CD4-positive, alpha-beta T cell treated with Interleukin-4 for 4 hours (primary cell): ENCODE measurements at regions not wholly inside any gene's neighbourhood (a gene's known extent, or its start where the extent isn't known, plus 50 kb on each side); places are given as distances from the start of the nearest gene placed in this dataset.

Source experiments
- DNase-seq: peaks from one replicate; pipeline ENCODE4 v3.0.0-alpha.2; 2020

GRCh38 chr13:22703601-22704209, 477.1 kb upstream of the SGCG start:
- no peak for DNase-seq

DNA sequence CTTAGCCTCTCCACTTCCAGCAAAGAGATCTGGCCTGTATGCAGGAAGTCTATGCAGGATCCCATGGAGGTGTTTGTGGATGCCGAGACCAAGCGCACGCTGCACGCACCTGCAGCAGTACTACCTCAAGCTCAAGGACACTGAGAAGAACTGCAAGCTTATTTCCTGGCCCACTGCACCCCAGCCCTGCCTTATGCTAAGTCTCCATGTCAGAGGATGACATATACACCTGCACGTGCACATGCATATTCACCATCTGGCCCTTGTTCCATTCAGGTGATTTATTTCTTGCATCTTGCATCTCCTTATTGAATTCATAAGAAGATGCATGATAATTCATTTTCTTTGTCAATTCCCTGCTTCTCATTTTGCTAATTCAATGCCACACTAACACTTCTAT, 472.8 kb upstream of the SGCG start:
- no peak for DNase-seq

DNA sequence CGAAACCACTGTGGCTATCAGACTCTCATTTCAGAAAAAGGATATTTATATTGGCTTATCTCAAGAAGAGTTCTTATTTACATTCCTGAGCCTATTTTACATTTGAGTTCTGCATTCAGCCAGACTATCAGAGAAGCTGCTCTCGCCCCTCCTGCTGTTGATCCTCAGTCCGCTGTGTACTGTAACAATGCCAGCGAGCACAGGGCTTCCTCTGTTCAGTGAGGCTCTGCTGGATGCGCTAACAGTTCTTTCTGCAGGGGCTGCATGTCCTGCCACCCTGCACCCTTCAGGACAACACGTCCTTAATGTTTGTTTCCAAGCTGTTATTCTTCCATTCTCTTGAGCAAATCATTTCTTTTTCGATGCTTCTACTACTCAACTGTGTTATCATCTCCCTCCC, 463.7 kb upstream of the SGCG start:
- DNase-seq = no peak

- DNase-seq = no peak
Observed at GRCh38 chr13:22726726-22727125, 454.1 kb upstream of the SGCG start.

GRCh38 chr13:22735011-22735995, 445.5 kb upstream of the SGCG start:
- no peak for DNase-seq

GRCh38 chr13:22736084-22736767, 444.6 kb upstream of the SGCG start:
- DNase-seq = no peak

- no peak for DNase-seq
Observed at GRCh38 chr13:22736768-22737092, 444.0 kb upstream of the SGCG start.

- DNase-seq = no peak
Observed at GRCh38 chr13:22738357-22738756, 442.4 kb upstream of the SGCG start.

GRCh38 chr13:22740264-22740663, 440.5 kb upstream of the SGCG start:
- DNase-seq = no peak

DNA sequence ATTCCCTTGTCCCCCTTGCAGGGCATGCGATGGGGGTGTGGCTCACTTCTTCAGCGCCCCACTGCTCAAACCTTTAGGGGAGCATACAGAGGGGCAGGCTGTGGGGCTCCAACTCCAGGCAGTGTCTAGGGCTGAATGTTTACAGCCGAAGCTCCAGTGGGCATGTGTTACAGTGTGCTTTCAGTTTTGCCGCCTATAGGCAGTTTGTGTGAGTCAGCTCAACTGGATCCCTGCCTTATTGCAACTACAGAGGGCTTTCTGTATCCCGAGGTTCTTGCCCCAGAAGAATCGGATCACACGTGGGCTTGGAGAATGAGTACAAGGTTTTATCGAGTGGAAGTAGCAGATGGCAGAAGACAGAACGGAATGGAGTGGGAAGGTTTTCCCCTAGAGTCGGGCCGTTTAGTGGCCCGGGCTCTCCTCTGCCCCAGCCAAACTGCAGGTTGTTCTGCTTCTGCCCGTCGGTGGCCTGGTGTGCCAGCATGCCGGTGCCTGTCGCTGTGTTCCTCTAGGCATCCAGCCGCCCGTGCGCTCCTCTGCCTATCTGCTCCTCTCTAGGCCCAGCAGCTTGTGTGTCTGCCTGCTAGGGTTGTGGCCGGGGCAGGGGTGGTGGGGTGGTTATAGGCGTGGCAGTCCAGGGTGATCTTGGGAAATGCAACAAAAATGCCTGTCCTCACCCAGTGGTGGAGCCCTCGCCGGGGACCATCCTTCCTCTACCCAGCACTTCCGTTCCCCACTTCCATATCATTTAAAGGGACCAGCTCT, 435.9 kb upstream of the SGCG start:
- no peak for DNase-seq

- DNase-seq = no peak
Observed at GRCh38 chr13:22748866-22749577, 431.8 kb upstream of the SGCG start.

GRCh38 chr13:22749626-22750025, 431.2 kb upstream of the SGCG start:
- DNase-seq = no peak

GRCh38 chr13:22757530-22758120, 423.2 kb upstream of the SGCG start:
- no peak for DNase-seq

- no peak for DNase-seq
Observed at GRCh38 chr13:22758245-22758644, 422.5 kb upstream of the SGCG start.

DNA sequence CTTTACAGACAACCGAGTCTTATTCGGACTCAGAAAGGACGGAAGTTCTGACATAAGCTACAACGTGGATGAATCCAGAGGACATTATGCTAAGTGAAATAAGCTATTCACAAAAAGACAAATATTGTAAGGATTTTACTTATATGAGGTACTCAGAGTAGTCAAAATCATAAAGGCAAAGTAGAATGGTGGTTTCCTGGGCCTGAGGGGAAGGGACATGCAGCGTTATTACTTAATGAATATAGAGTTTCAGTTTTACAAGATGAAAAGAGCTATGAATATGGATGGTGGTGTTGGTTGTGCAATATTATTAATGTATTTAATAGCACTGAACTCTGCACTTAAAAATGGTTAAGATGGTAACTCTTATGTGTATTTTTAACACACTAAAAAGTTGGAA, 419.1 kb upstream of the SGCG start:
- DNase-seq = no peak

DNA sequence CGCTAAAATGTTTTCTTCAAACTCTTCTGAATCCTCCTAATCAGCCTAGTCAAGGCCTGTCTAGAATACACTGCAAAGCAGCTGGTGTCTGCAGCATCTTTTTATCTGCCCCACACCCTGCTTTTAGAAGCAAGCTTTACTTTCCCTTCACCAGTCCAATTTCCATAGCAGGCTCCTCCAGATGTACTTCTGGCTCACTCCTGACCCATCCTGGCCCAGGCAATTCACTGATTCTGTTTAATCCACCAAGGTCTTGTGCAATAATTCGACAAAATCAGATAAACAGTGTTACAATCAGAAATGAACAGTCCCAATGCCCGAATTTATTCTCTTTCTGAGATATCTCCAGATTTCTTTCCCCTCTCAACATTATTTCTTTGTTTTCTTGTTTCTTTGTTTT, 415.2 kb upstream of the SGCG start:
- no peak for DNase-seq

- DNase-seq = no peak
Observed at GRCh38 chr13:22770891-22771290, 409.9 kb upstream of the SGCG start.

- DNase-seq = no peak
Observed at GRCh38 chr13:22773465-22773864, 407.3 kb upstream of the SGCG start.

DNA sequence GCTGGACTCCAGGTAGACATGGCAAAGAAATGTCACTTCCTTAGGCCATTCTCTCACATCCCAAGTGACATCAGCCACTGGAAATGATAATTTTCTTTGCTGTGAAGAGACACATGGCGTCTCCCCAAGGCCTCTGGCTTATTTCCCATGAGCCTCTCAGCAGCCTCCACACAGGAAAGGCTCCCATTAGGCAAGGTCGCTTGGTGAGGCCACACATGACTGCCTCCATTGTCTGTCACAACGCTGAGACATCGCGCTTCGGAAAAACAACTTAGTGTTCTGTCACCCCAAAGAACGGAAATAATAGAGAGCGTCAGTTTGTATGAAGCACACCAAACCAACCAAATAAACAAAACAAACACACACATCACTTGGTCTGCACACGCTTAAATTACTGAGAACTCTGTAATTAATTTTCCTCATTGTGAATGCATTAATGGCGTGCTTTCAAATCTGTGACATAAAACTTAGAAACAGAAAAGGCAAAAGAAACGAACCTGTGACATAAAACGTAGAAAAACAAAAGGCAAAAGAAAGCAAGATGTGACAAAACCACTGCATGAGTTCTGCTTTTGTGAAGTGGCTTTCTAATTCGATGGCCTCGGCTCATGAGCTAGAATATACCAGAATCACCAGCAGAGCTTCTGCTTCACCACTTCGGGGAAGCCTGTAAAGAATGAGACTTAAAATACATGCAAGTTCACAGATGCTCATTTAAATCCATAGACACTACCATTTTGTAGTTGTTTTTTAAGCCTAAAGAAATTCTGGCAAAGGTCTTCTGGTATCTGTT, 404.2 kb upstream of the SGCG start:
- no peak for DNase-seq

DNA sequence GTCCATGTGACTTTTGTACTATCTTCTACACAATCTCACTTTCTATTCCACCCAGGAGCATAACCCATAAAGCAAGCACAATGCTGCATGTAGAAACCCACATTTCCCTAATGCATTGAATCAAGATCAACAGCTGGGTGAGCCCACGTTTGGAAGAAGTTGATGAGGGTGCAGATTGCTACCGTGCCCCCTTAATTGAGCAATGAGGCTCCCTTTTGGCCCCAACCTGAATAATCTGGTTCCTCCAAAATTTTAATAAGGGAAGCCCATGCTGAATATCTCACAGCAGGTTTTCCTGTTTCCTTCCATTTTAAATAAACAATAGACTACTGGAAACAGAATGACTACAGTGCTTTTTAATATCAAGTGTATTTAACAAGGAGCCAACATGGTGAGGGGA, 403.6 kb upstream of the SGCG start:
- no peak for DNase-seq

DNA sequence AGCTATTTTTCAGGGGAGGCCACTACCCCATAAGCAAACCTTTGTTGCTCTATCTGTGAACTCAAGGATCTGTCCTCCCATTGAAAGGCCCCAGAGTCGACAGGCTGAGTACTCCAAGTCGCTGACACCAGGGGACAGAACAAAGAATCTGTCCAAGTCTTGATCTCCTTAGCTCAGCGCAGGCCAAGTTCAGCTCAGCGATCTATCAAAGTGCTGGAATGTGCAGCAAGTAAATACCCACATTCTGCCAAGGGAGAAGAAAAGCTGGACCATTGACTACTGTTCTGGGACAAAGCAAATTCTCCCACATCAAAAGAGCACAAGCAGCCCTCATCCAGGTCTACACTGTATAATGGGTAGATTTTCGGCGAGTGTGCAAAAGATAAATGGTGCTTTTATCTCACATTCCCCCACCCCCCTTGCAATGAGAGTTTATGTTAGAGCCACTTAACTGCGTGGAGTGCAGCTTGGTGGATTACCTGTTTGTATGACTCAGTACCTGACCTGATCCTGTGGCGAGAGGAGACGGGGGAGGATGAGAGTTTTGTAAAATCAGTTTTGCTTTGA, 391.7 kb upstream of the SGCG start:
- no peak for DNase-seq
